PC-9 (cell line): ENCODE measurements at regions not wholly inside any gene's neighbourhood (a gene's known extent, or its start where the extent isn't known, plus 50 kb on each side); places are given as distances from the start of the nearest gene placed in this dataset.

Experiments used
- CTCF ChIP-seq: fragments of 200-600 bp; sonication (generic); conservative IDR thresholded peaks from 2 replicates; pipeline ENCODE4 v1.6.1; 2017; ENCODE audit warnings: mixed run types, antibody characterized with exemption, mild to moderate bottlenecking, moderate library complexity
- EZH2 ChIP-seq: fragments of 200-600 bp; sonication (generic); IDR thresholded peaks from 2 replicates; pipeline ENCODE4 v1.8.0; 2017; ENCODE audit warnings: antibody characterized with exemption, low read depth

DNA sequence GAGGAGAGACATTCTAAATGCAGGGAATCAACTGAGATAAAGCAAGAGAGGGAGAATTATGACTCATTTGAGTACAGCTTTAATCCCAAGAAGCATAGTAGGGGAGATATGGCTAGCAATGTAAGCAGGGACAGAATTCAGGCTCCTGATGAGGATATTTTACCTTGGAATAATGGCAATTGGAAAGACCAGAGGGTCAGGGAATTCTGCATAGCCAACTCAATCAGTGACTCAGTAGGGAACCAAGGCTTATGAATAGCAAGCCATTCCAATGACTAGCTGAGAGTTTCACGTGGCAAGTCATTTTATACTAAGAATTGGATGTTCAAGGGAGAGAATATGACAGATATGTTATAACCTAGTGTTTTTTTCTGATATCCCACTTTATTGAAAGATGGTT lies 563.8 kb upstream of the NETO1 start:
- TF ChIP-seq CTCF (no peak), EZH2 (no peak)
